SK-N-MC (cell line): ENCODE measurements at regions not wholly inside any gene's neighbourhood (a gene's known extent, or its start where the extent isn't known, plus 50 kb on each side); places are given as distances from the start of the nearest gene placed in this dataset.

Experiments
- DNase-seq: peaks from one replicate; pipeline ENCODE4 v3.0.0-alpha.2; 2011; ENCODE audit warnings: low read depth, low spot score
- H3K27ac ChIP-seq: fragments of 200-600 bp; sonication (generic); 2 replicates; pipeline ENCODE4 v1.5.1; 2016; ENCODE audit warnings: mixed run types
- H3K36me3 ChIP-seq: fragments of 200-600 bp; sonication (generic); 2 replicates; pipeline ENCODE4 v1.6.1; 2017; ENCODE audit warnings: antibody characterized with exemption, low read length, mixed read lengths; ENCODE audit not compliant: insufficient read depth
- H3K4me3 ChIP-seq: fragments of 200-600 bp; sonication (generic); 2 replicates; pipeline ENCODE4 v1.5.1; 2016
- H3K9ac ChIP-seq: fragments of 200-600 bp; sonication (generic); 2 replicates; pipeline ENCODE4 v1.8.0; 2017; ENCODE audit warnings: mixed run types, mixed read lengths; ENCODE audit not compliant: insufficient read length
- H3K9me3 ChIP-seq: fragments of 200-600 bp; sonication (generic); 2 replicates; pipeline ENCODE4 v1.6.1; 2017; ENCODE audit warnings: low read depth, mild to moderate bottlenecking, antibody characterized with exemption, low read length, moderate library complexity, mixed read lengths
- EZH2 ChIP-seq: fragments of 200-600 bp; sonication (generic); IDR thresholded peaks from one replicate; pipeline ENCODE4 v1.6.1; 2017; ENCODE audit warnings: antibody characterized with exemption
- FOXP2 ChIP-seq: optimal IDR thresholded peaks from 2 replicates; pipeline ENCODE3; 2011; ENCODE audit warnings: mild to moderate bottlenecking, moderate library complexity; ENCODE audit not compliant: insufficient read depth; ENCODE audit errors: extremely low read length, control extremely low read depth
- POLR2AphosphoS5 ChIP-seq: IDR thresholded peaks from 2 replicates; pipeline ENCODE4 v1.6.1; 2012; ENCODE audit warnings: mild to moderate bottlenecking, low read depth, low read length, borderline replicate concordance

GRCh38 chr13:39259371-39260140 lies 221.3 kb downstream of the NHLRC3 start:
- no peak for TF ChIP-seq POLR2AphosphoS5
- TF ChIP-seq FOXP2 = no peak
- TF ChIP-seq EZH2 = no peak
- no peak overlapping the region for H3K4me3 ChIP-seq
- no peak overlapping the region for H3K27ac ChIP-seq
- no peak for DNase-seq
- no peak overlapping the region for H3K9ac ChIP-seq
- peaks cover 9% of the 10 kb centered on the region; the same call in 1 of the 2 replicates for H3K9me3 ChIP-seq
- peaks cover 10% of the 10 kb centered on the region for H3K36me3 ChIP-seq

DNA sequence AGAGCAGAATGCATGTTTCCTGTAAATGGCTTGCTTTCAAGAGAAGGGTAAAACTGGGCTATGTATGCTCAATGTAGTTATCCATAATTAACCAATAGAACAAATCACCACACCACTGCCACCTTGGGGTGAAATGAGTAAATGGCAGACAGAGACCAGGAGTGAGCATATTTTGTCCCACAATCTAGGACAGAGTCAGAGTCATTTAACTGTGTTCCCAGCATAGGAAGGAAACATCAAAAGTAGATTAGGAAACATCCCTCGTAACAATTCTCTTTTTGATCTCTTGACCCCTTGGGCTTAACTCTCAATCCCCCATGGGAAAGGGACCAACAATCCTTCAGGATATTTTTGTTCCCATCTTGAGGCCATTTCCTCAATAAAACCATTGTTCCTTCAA lies 224.8 kb downstream of the NHLRC3 start:
- Histone ChIP-seq H3K9ac (no peak overlapping the region), H3K4me3 (no peak overlapping the region), H3K9me3 (no peaks in the 10 kb centered on the region), H3K27ac (0 out of 2 replicates have a peak overlapping the region, but pooled peaks have one; percentile 7), H3K36me3 (no peaks in the 10 kb centered on the region)
- TF ChIP-seq EZH2 = no peak
- no peak for TF ChIP-seq FOXP2
- no peak for TF ChIP-seq POLR2AphosphoS5
- no peak for DNase-seq

GRCh38 chr13:39263531-39263930 lies 225.3 kb downstream of the NHLRC3 start:
- DNase-seq = no peak
- Histone ChIP-seq H3K9me3 (no peaks in the 10 kb centered on the region), H3K36me3 (no peaks in the 10 kb centered on the region), H3K27ac (0 out of 2 replicates have a peak overlapping the region, but pooled peaks have one; percentile 7), H3K9ac (no peak overlapping the region), H3K4me3 (no peak overlapping the region)
- TF ChIP-seq POLR2AphosphoS5 (no peak), EZH2 (no peak), FOXP2 (no peak)

GRCh38 chr13:39266426-39266825 lies 228.2 kb downstream of the NHLRC3 start:
- H3K9ac ChIP-seq = no peak overlapping the region
- no peaks in the 10 kb centered on the region for H3K36me3 ChIP-seq
- no peak overlapping the region for H3K4me3 ChIP-seq
- no peak overlapping the region for H3K27ac ChIP-seq
- TF ChIP-seq POLR2AphosphoS5 (no peak), FOXP2 (no peak), EZH2 (no peak)
- H3K9me3 ChIP-seq = no peaks in the 10 kb centered on the region
- no peak for DNase-seq

DNA sequence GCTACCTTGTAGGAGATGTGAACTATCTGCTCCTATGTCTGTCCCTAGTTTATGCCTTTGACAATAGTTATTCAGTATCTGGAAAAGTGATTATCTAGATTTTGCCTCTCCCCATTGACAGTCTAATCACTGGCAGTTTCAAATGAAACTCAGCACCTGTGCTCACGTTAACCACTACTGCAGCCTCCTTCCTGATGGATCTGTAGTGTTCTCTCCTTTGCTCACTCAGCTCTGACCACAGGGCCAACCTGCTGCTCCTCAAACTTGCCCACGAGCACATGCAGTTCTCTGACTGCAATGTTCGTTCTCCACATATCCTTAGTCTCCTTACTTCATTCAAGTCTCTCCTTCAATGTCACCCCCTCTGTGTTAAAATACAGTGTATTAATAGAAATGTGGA lies 230.1 kb downstream of the NHLRC3 start:
- no peak overlapping the region for H3K4me3 ChIP-seq
- no peaks in the 10 kb centered on the region for H3K36me3 ChIP-seq
- no peak overlapping the region for H3K27ac ChIP-seq
- TF ChIP-seq FOXP2 = no peak
- TF ChIP-seq POLR2AphosphoS5 = no peak
- no peak for TF ChIP-seq EZH2
- H3K9ac ChIP-seq = no peak overlapping the region
- DNase-seq = no peak
- no peaks in the 10 kb centered on the region for H3K9me3 ChIP-seq

GRCh38 chr13:39269004-39269403 lies 230.7 kb downstream of the NHLRC3 start:
- Histone ChIP-seq H3K4me3 (no peak overlapping the region), H3K27ac (no peak overlapping the region), H3K36me3 (no peaks in the 10 kb centered on the region), H3K9me3 (no peaks in the 10 kb centered on the region), H3K9ac (no peak overlapping the region)
- DNase-seq = no peak
- TF ChIP-seq EZH2 (no peak), POLR2AphosphoS5 (no peak), FOXP2 (no peak)

GRCh38 chr13:39269411-39269810 lies 231.2 kb downstream of the NHLRC3 start:
- no peak for TF ChIP-seq POLR2AphosphoS5
- TF ChIP-seq FOXP2 = no peak
- no peak for TF ChIP-seq EZH2

GRCh38 chr13:39272994-39273393 lies 234.7 kb downstream of the NHLRC3 start:
- Histone ChIP-seq H3K9me3 (no peaks in the 10 kb centered on the region), H3K9ac (no peak overlapping the region), H3K27ac (peak overlapping the region; percentile 16; the same call in 1 of the 2 replicates), H3K4me3 (no peak overlapping the region), H3K36me3 (no peaks in the 10 kb centered on the region)
- TF ChIP-seq EZH2 (no peak), FOXP2 (no peak), POLR2AphosphoS5 (no peak; the same call in 1 of the 2 replicates)
- DNase-seq = no peak

More at GRCh38 chr13:39269411-39269810, 231.2 kb downstream of the NHLRC3 start:
- H3K27ac ChIP-seq = no peak overlapping the region
- no peaks in the 10 kb centered on the region for H3K36me3 ChIP-seq
- no peak overlapping the region for H3K4me3 ChIP-seq
- DNase-seq = no peak
- no peak overlapping the region for H3K9ac ChIP-seq
- H3K9me3 ChIP-seq = no peaks in the 10 kb centered on the region
